Activated CD8-positive, alpha-beta T cell treated with anti-CD3 and anti-CD28 coated beads for 36 hours (primary cell): ENCODE measurements at regions not wholly inside any gene's neighbourhood (a gene's known extent, or its start where the extent isn't known, plus 50 kb on each side); places are given as distances from the start of the nearest gene placed in this dataset.

Experiments
- ATAC-seq: fragments of 200-7000 bp; cut with Tn5 transposase; one replicate; pipeline ENCODE4 v1.10.0; 2021; ENCODE audit warnings: mild to moderate bottlenecking, moderate library complexity
- CTCF ChIA-PET: fragments of 350-600 bp; sonication (Branson Sonifier 250); formaldehyde crosslinking; loops from one replicate; lab custom pipeline; 2021; ENCODE audit warnings: antibody characterized with exemption; lab: Charles Lee
- POLR2A ChIA-PET: fragments of 350-600 bp; sonication (Branson Sonifier 250); formaldehyde crosslinking; loops from one replicate; lab custom pipeline; 2021; ENCODE audit warnings: antibody characterized with exemption; lab: Charles Lee
- DNase-seq: peaks from one replicate; pipeline ENCODE4 v3.0.0-alpha.2; 2020
- H3K27ac Mint-ChIP-seq: one replicate; pipeline ENCODE4 v1.8.0; 2021; ENCODE audit warnings: mild to moderate bottlenecking, mixed read lengths
- H3K27me3 Mint-ChIP-seq: one replicate; pipeline ENCODE4 v1.8.0; 2021; ENCODE audit warnings: mixed read lengths
- H3K36me3 Mint-ChIP-seq: one replicate; pipeline ENCODE4 v1.8.0; 2021; ENCODE audit warnings: low read depth, mixed read lengths
- H3K4me1 Mint-ChIP-seq: one replicate; pipeline ENCODE4 v1.8.0; 2021; ENCODE audit warnings: low read depth, mixed read lengths
- H3K4me3 Mint-ChIP-seq: one replicate; pipeline ENCODE4 v1.8.0; 2021; ENCODE audit warnings: mild to moderate bottlenecking, moderate library complexity, mixed read lengths
- H3K9me3 Mint-ChIP-seq: one replicate; pipeline ENCODE4 v1.8.0; 2021; ENCODE audit warnings: mixed read lengths
- intact Hi-C: fragments of 100-400 bp; cut with micrococcal nuclease; formaldehyde crosslinking; loops from one replicate; pipeline ENCODE4 v1.10.0; 2022
- TF ChIP-seq, protein P1 (sequence below): fragments of 200-600 bp; IDR thresholded peaks from one replicate; pipeline ENCODE4 v1.8.0; 2022; ENCODE audit warnings: antibody characterized with exemption, mild to moderate bottlenecking

DNA sequence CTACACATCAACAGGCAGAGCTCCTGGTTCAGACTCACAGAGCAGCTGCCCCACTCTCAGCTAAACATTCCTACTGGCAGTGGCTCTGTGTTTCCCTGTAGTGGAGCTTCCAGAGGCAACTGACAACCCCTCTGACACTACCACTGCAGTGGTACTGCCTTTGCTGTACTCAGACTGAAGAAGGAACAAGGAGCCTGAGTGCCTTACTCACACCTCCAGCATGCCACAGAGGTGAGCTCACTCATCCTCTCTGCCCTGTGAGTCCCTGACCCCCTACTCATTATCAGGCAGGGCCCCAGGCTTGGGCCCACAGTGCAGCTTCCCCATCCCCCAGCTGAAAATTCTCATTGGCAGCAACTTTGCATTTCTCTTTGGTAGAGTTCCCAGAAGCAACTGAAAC lies 240.5 kb upstream of the POF1B start:
- ATAC-seq (no peak), DNase-seq (no peak)
- H3K27ac Mint-ChIP-seq, result no peak overlapping the region
- no peaks in the 10 kb centered on the region for H3K36me3 Mint-ChIP-seq
- H3K9me3 Mint-ChIP-seq, result no peaks in the 10 kb centered on the region
- ChIA-PET CTCF (no interaction called here), POLR2A (no interaction called here)
- H3K4me3 Mint-ChIP-seq, result no peak overlapping the region
- intact Hi-C loops, result no loop called here
- TF ChIP-seq, protein P1, sequence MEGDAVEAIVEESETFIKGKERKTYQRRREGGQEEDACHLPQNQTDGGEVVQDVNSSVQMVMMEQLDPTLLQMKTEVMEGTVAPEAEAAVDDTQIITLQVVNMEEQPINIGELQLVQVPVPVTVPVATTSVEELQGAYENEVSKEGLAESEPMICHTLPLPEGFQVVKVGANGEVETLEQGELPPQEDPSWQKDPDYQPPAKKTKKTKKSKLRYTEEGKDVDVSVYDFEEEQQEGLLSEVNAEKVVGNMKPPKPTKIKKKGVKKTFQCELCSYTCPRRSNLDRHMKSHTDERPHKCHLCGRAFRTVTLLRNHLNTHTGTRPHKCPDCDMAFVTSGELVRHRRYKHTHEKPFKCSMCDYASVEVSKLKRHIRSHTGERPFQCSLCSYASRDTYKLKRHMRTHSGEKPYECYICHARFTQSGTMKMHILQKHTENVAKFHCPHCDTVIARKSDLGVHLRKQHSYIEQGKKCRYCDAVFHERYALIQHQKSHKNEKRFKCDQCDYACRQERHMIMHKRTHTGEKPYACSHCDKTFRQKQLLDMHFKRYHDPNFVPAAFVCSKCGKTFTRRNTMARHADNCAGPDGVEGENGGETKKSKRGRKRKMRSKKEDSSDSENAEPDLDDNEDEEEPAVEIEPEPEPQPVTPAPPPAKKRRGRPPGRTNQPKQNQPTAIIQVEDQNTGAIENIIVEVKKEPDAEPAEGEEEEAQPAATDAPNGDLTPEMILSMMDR, result no peak
- no peaks in the 10 kb centered on the region for H3K27me3 Mint-ChIP-seq
- no peaks in the 10 kb centered on the region for H3K4me1 Mint-ChIP-seq

GRCh38 chrX:85611926-85612325 lies 232.5 kb upstream of the POF1B start:
- POLR2A ChIA-PET, result no interaction called here
- no peaks in the 10 kb centered on the region for H3K4me1 Mint-ChIP-seq
- DNase-seq, result no peak
- no peak overlapping the region for H3K27ac Mint-ChIP-seq
- no peaks in the 10 kb centered on the region for H3K9me3 Mint-ChIP-seq
- no peaks in the 10 kb centered on the region for H3K36me3 Mint-ChIP-seq
- CTCF ChIA-PET, result no interaction called here
- no peak for ATAC-seq
- TF ChIP-seq, protein P1, result no peak
- no peaks in the 10 kb centered on the region for H3K27me3 Mint-ChIP-seq
- no peak overlapping the region for H3K4me3 Mint-ChIP-seq
- intact Hi-C loops, result no loop called here

DNA sequence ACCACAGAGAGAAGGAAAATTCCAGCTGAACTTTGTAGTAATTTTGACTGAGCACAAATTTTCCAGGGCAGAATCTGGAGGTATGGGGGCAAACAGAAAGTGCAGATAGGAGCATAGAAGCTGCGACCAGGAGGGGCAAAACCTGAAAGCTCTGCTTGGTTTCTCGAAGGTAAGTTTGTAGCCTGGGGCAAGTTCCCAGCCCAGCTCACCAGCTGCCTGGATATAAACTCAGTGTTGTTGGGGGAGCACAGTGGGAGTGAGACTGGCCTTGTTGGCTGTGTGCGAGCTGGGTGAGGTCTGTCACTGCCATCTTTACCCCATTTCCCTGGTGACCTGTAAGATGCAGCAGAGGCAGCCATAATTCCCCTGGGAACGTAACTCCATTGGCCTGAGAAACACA lies 213.5 kb upstream of the POF1B start:
- Mint-ChIP-seq H3K36me3 (no peaks in the 10 kb centered on the region), H3K27ac (no peak overlapping the region), H3K4me3 (no peak overlapping the region), H3K27me3 (no peaks in the 10 kb centered on the region), H3K4me1 (no peaks in the 10 kb centered on the region), H3K9me3 (no peaks in the 10 kb centered on the region)
- no peak for DNase-seq
- no peak for ATAC-seq
- TF ChIP-seq, protein P1, result no peak
- POLR2A ChIA-PET, result no interaction called here
- intact Hi-C loops, result no loop called here
- CTCF ChIA-PET, result no interaction called here

DNA sequence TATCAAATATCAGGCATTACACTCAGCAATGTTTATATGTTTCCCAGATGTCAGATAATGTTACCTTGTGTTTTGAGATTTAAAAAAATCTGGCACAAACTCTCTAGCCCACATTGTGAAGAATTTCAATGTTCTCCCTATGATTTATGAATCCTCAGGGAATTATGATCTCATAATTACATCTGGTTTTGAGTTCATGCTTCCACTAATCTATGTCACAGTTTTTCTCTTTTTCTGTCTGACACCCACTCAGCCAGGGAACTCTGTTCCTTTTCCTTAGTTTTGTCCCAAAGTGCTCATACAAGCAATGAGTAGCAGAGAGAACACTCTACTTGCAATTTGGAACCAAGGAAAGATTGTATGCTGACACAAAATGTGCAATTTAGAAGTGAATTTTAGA lies 212.1 kb upstream of the POF1B start:
- H3K9me3 Mint-ChIP-seq, result no peaks in the 10 kb centered on the region
- ChIA-PET CTCF (no interaction called here), POLR2A (no interaction called here)
- intact Hi-C loops, result no loop called here
- H3K36me3 Mint-ChIP-seq, result no peaks in the 10 kb centered on the region
- ATAC-seq (no peak), DNase-seq (no peak)
- TF ChIP-seq, protein P1, result no peak
- no peaks in the 10 kb centered on the region for H3K27me3 Mint-ChIP-seq
- H3K4me3 Mint-ChIP-seq, result no peak overlapping the region
- no peaks in the 10 kb centered on the region for H3K4me1 Mint-ChIP-seq
- no peak overlapping the region for H3K27ac Mint-ChIP-seq

- no peaks in the 10 kb centered on the region for H3K27me3 Mint-ChIP-seq
- no peak for ATAC-seq
- no peak overlapping the region for H3K4me3 Mint-ChIP-seq
- no peak for DNase-seq
- no peaks in the 10 kb centered on the region for H3K36me3 Mint-ChIP-seq
- CTCF ChIA-PET, result no interaction called here
- peaks cover 5% of the 10 kb centered on the region for H3K9me3 Mint-ChIP-seq
- H3K27ac Mint-ChIP-seq, result no peak overlapping the region
- TF ChIP-seq, protein P1, result no peak
- intact Hi-C loops, result no loop called here
- POLR2A ChIA-PET, result no interaction called here
- H3K4me1 Mint-ChIP-seq, result no peaks in the 10 kb centered on the region
Measured at GRCh38 chrX:85590638-85591037, 211.2 kb upstream of the POF1B start.
